ENCODE measurements at regions not wholly inside any gene's neighbourhood (a gene's known extent, or its start where the extent isn't known, plus 50 kb on each side); places are given as distances from the start of the nearest gene placed in this dataset.

- Mint-ChIP-seq H3K9me3 (no peaks in the 10 kb centered on the region), H3K36me3 (no peaks in the 10 kb centered on the region), H3K27ac (no peak overlapping the region), H3K4me3 (no peak overlapping the region), H3K4me1 (no peaks in the 10 kb centered on the region), H3K27me3 (no peaks in the 10 kb centered on the region)
- DNase-seq (no peak), ATAC-seq (ENCODE audit: low read depth in 2 of 2) (no peak)
- H3K4me3 ChIP-seq (ENCODE audit: low read depth, low read length), result no peak overlapping the region
- no peaks in the 10 kb centered on the region for H3K36me3 ChIP-seq (ENCODE audit: control insufficient read depth, insufficient read depth, low read length)
- H3K27ac ChIP-seq (ENCODE audit: insufficient read depth, low read length, poor library complexity, severe bottlenecking), result no peak overlapping the region
- H3K9me3 ChIP-seq (ENCODE audit: control insufficient read depth in 2 of 2, low read length in 2 of 2), result no peaks in the 10 kb centered on the region
- H3K4me1 ChIP-seq (ENCODE audit: control insufficient read depth, insufficient read depth, low read length, poor library complexity, severe bottlenecking), result no peaks in the 10 kb centered on the region
- no peaks in the 10 kb centered on the region for H3K27me3 ChIP-seq (ENCODE audit: control insufficient read depth, insufficient read depth, low read length)
Observed at GRCh38 chr16:85402910-85403692, 210.0 kb upstream of the GSE1 start.

GRCh38 chr16:85403693-85404092 lies 209.4 kb upstream of the GSE1 start:
- Mint-ChIP-seq H3K27ac (no peak overlapping the region), H3K4me1 (no peaks in the 10 kb centered on the region)
- no peak for ATAC-seq (ENCODE audit: low read depth in 2 of 2)

DNA sequence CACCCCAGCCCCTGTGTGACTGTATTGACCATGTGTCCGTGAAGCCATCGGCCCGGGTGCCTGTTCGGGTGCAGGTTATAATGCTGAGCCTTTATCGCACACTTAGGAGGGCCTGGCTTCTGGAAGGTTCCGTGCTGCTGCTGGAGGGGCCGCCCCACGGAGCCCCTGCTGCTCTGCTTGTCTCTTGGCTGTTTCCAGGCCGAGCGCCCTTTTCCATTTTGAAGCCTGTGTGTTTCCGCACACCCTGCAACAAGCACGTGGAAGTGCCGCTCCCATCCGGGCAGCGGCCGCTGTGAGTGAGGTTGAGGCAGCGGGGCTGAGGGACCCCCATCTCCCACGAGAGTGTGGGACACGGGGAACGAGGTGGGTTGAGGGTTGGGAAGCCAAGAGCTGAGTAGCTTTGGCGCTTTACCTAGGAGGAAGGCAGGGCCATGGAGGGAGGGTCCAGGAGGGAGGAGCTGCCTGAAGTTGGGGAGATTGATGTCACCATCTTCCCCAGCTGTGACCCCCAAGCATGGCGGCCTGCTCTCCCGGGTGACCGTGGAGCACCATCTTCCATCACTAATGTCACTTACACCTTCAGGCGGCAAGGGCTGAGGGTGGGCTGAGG lies 200.1 kb upstream of the GSE1 start:
- H3K27me3 ChIP-seq (ENCODE audit: control insufficient read depth, insufficient read depth, low read length), result no peaks in the 10 kb centered on the region
- Mint-ChIP-seq H3K9me3 (peaks cover 0 to 1% (median 0%) of the 10 kb centered on the region in 7 donors), H3K36me3 (no peaks in the 10 kb centered on the region), H3K27me3 (no peaks in the 10 kb centered on the region), H3K27ac (no peak overlapping the region), H3K4me1 (no peaks in the 10 kb centered on the region), H3K4me3 (no peak overlapping the region)
- H3K9me3 ChIP-seq (ENCODE audit: control insufficient read depth in 2 of 2, low read length in 2 of 2), result no peaks in the 10 kb centered on the region
- H3K4me1 ChIP-seq (ENCODE audit: control insufficient read depth, insufficient read depth, low read length, poor library complexity, severe bottlenecking), result no peaks in the 10 kb centered on the region
- H3K4me3 ChIP-seq (ENCODE audit: low read depth, low read length), result no peak overlapping the region
- H3K27ac ChIP-seq (ENCODE audit: insufficient read depth, low read length, poor library complexity, severe bottlenecking), result no peak overlapping the region
- ATAC-seq (ENCODE audit: low read depth in 2 of 2) (no peak), DNase-seq (no peak)
- H3K36me3 ChIP-seq (ENCODE audit: control insufficient read depth, insufficient read depth, low read length), result no peaks in the 10 kb centered on the region

More at GRCh38 chr16:85403693-85404092, 209.4 kb upstream of the GSE1 start:
- no peak overlapping the region for H3K4me3 ChIP-seq (ENCODE audit: low read depth, low read length)
- Mint-ChIP-seq H3K36me3 (no peaks in the 10 kb centered on the region), H3K4me3 (no peak overlapping the region), H3K27me3 (no peaks in the 10 kb centered on the region), H3K9me3 (no peaks in the 10 kb centered on the region)
- no peaks in the 10 kb centered on the region for H3K9me3 ChIP-seq (ENCODE audit: control insufficient read depth in 2 of 2, low read length in 2 of 2)
- H3K4me1 ChIP-seq (ENCODE audit: control insufficient read depth, insufficient read depth, low read length, poor library complexity, severe bottlenecking), result no peaks in the 10 kb centered on the region
- H3K27ac ChIP-seq (ENCODE audit: insufficient read depth, low read length, poor library complexity, severe bottlenecking), result no peak overlapping the region
- no peaks in the 10 kb centered on the region for H3K36me3 ChIP-seq (ENCODE audit: control insufficient read depth, insufficient read depth, low read length)
- DNase-seq, result no peak
- H3K27me3 ChIP-seq (ENCODE audit: control insufficient read depth, insufficient read depth, low read length), result no peaks in the 10 kb centered on the region

DNA sequence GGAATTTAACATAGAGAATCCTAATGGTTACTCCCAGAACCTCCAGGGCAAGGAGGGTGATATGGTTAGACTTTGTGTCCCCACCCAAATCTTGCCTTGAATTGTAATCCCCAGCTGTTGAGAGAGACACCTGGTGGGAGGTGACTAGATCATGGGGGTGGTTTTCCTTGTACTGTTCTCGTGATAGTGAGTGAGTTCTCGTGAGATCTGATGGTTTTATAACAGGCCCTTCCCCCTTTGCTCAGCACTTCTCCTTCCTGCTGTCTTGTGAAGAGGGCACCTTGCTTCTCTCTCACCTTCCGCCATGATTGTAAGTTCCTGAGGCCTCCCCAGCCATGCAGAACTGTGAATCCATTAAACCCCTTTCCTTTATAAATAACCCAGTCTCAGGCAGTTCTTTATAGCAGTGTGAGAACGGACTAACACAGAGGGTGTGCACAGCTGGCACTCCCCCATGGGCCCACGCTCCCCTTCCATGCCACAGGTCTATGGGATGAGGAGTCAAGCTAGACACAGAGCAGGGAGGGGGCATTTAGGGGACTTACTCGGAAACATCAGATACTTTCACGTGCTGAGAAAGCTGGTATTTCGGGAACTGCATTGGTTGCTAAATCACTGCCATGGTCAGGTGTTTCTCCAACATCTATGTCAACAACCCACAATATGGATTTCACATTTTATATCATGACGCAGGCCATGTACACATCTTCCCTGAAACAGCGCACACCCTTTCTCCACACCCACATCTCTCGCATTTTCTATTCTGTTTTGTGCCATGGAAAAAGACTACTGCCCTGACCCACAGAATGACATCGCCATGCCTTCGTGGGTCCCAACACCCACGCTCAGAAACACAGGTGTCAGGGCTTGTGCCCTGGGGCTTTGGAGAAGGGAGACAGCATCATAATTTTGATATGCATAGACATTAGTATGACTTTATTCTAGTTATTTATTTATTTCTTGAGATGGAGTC lies 199.1 kb upstream of the GSE1 start:
- Histone ChIP-seq H3K9me3 (ENCODE audit: control insufficient read depth in 2 of 2, low read length in 2 of 2) (no peaks in the 10 kb centered on the region), H3K36me3 (ENCODE audit: control insufficient read depth, insufficient read depth, low read length) (no peaks in the 10 kb centered on the region), H3K4me1 (ENCODE audit: control insufficient read depth, insufficient read depth, low read length, poor library complexity, severe bottlenecking) (no peaks in the 10 kb centered on the region), H3K27ac (ENCODE audit: insufficient read depth, low read length, poor library complexity, severe bottlenecking) (no peak overlapping the region), H3K27me3 (ENCODE audit: control insufficient read depth, insufficient read depth, low read length) (no peaks in the 10 kb centered on the region), H3K4me3 (ENCODE audit: low read depth, low read length) (no peak overlapping the region)
- no peak for DNase-seq
- Mint-ChIP-seq H3K9me3 (peaks cover 0 to 1% (median 0%) of the 10 kb centered on the region in 7 donors), H3K4me3 (no peak overlapping the region), H3K36me3 (no peaks in the 10 kb centered on the region), H3K27ac (no peak overlapping the region), H3K4me1 (no peaks in the 10 kb centered on the region), H3K27me3 (peaks cover 5% of the 10 kb centered on the region)
- ATAC-seq (ENCODE audit: low read depth in 2 of 2), result no peak

GRCh38 chr16:85415196-85416090 lies 197.7 kb upstream of the GSE1 start:
- no peak overlapping the region for H3K4me3 ChIP-seq (ENCODE audit: low read depth, low read length)
- H3K27ac ChIP-seq (ENCODE audit: insufficient read depth, low read length, poor library complexity, severe bottlenecking), result no peak overlapping the region
- no peaks in the 10 kb centered on the region for H3K4me1 ChIP-seq (ENCODE audit: control insufficient read depth, insufficient read depth, low read length, poor library complexity, severe bottlenecking)
- Mint-ChIP-seq H3K4me1 (no peaks in the 10 kb centered on the region), H3K4me3 (peak overlapping the region in 1 of 4 donors; percentile 10), H3K27me3 (peaks cover 5% of the 10 kb centered on the region), H3K36me3 (no peaks in the 10 kb centered on the region), H3K27ac (no peak overlapping the region), H3K9me3 (peaks cover 0 to 1% (median 0%) of the 10 kb centered on the region in 7 donors)
- no peak for DNase-seq
- ATAC-seq (ENCODE audit: low read depth in 2 of 2), result no peak
- no peaks in the 10 kb centered on the region for H3K36me3 ChIP-seq (ENCODE audit: control insufficient read depth, insufficient read depth, low read length)
- no peaks in the 10 kb centered on the region for H3K27me3 ChIP-seq (ENCODE audit: control insufficient read depth, insufficient read depth, low read length)
- H3K9me3 ChIP-seq (ENCODE audit: control insufficient read depth in 2 of 2, low read length in 2 of 2), result no peaks in the 10 kb centered on the region

DNA sequence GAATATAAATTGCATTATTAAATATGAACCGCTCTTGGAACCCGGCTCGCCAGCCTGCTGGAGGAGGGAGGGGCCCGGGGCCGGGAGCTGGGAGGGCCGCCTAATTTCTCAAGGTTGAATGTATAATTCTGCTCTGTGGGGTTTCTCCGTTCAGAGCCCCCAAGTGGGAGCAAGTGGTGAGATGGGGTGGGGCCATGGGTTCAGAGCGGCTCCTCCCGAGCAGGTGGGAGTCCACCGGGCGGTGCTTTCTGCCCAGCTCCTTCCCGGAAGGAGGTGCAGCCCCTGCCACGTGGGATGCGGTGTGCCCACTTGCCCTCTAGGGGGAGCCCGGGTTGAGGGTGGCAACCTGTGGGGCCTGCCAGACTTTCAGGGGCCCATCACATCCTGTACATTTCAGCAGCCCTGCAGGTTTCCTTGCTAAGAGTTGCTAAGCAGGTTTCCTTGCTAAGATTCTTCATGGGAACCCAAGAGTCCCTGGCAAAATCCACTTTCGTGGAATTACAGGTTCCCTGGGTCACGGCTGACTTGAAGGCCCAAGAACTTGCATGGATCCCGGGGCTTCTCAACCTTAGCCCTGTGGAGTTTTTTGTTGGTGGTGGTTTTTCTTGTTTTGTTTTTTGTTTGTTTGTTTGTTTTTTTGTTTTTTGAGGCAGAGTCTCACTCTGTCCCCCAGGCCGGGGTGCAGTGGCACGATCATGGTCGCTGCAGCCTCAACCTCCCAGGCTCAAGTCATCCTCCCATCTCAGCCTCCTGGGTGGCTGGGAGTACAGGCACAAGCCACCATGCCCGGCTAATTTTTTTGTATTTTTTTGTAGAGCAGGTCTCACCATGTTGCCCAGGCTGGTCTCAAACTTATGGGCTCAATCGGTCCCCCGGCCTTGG lies 196.7 kb upstream of the GSE1 start:
- Histone ChIP-seq H3K27ac (ENCODE audit: insufficient read depth, low read length, poor library complexity, severe bottlenecking) (no peak overlapping the region), H3K9me3 (ENCODE audit: control insufficient read depth in 2 of 2, low read length in 2 of 2) (no peaks in the 10 kb centered on the region), H3K27me3 (ENCODE audit: control insufficient read depth, insufficient read depth, low read length) (no peaks in the 10 kb centered on the region), H3K4me3 (ENCODE audit: low read depth, low read length) (no peak overlapping the region), H3K36me3 (ENCODE audit: control insufficient read depth, insufficient read depth, low read length) (no peaks in the 10 kb centered on the region), H3K4me1 (ENCODE audit: control insufficient read depth, insufficient read depth, low read length, poor library complexity, severe bottlenecking) (no peaks in the 10 kb centered on the region)
- no peak overlapping the region for H3K4me3 Mint-ChIP-seq
- peaks cover 5% of the 10 kb centered on the region for H3K27me3 Mint-ChIP-seq
- ATAC-seq (ENCODE audit: low read depth in 2 of 2), result peak; percentile 49 to 55
- DNase-seq, result peak; percentile 41 to 72 (median 50)
- no peaks in the 10 kb centered on the region for H3K36me3 Mint-ChIP-seq
- H3K4me1 Mint-ChIP-seq, result peaks cover 0 to 3% (median 0%) of the 10 kb centered on the region in 4 donors
- H3K9me3 Mint-ChIP-seq, result peaks cover 0 to 1% (median 0%) of the 10 kb centered on the region in 7 donors
- no peak overlapping the region for H3K27ac Mint-ChIP-seq

Data from CD4-positive, CD25-positive, alpha-beta regulatory T cell (primary cell).